GM19395 (cell line): ENCODE measurements at regions not wholly inside any gene's neighbourhood (a gene's known extent, or its start where the extent isn't known, plus 50 kb on each side); places are given as distances from the start of the nearest gene placed in this dataset.
"Not testable (repeated sequence)": the region's sequence is repeated elsewhere in the genome, so short reads cannot be mapped to it uniquely, and the experiment has no call there.

Source experiments
- ATAC-seq: cut with Tn5 transposase; IDR thresholded peaks from one replicate; pipeline ENCODE4 v1.9.1; 2021; ENCODE audit warnings: mild to moderate bottlenecking, moderate library complexity; ENCODE audit not compliant: unreplicated experiment

DNA sequence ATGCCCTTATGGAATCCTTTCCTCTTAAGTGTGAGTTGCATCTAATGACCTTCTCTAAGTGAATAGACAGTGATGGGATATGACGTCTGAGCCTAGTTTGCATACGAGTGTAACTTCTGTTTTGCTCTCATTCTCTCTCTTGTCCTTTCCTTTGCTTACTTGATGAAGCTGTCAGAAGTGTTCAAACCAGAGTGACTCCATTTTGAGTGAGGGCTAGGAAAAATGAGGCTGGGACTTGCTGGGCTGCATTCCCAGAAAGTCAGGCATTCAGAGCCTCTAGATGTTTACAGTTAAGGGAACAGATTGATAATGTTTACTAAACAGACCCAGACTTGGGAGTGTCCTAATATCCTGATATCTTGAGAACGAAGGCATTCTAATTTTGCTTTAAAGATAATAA lies 311.2 kb upstream of the SOX4 start:
- not testable (repeated sequence) for ATAC-seq

DNA sequence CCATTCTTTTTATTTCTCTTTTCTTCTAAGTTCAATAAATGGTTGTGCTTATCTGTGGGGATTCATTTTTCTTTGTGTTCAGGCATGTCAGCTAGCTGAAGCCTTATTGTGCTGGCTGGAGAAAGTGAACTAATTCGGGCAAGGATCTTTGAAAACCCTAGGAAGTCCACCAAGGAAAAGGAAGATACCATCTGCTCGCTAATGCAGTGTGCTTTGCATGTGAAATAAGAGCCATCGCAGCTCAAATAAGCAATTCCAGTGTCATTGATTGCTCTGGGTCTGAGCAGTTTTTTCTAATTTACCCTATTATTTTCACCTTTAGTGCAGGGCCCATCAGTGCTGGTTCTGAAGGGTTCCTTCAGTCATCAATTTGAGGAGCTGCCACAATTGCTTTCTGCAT lies 309.4 kb upstream of the SOX4 start:
- ATAC-seq, result no peak

DNA sequence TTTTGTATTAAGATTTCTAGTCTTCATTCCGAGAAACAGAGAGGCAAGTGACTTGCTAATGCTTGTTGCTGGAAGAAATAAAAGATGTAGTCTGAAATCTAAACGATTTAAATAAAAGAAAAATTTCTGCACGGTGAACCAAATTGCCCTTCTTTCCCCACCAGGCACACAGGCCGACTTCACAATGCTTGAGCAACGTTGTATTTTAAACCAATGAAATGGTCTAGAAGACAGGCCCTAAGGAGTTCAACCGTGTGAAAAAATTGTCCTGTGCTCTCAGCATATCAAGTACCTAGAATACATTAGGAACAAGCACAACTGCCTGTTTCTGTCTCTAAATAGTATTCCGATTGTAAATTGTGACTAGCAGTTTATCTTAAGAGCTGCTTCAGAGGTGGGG lies 308.8 kb upstream of the SOX4 start:
- ATAC-seq, result no peak

DNA sequence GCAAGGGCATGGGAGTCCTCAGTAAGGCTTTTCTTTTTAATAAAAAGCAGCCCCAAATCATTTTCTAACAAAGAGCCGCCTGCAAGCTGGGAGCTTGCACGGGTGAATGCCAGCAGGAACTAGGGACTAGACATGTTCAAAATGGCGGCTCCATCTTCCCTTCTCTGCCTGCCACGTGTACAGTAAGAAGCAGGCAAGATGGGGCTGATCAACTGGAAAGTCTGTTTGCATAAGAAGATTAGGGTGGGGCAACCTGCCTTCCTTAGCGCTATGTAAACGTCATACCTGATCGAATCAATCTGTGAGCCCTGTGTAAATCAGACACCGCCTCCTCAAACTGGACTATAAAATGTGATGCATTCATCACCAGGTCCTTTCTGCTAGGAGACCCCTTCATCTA lies 299.4 kb upstream of the SOX4 start:
- ATAC-seq, result no peak

DNA sequence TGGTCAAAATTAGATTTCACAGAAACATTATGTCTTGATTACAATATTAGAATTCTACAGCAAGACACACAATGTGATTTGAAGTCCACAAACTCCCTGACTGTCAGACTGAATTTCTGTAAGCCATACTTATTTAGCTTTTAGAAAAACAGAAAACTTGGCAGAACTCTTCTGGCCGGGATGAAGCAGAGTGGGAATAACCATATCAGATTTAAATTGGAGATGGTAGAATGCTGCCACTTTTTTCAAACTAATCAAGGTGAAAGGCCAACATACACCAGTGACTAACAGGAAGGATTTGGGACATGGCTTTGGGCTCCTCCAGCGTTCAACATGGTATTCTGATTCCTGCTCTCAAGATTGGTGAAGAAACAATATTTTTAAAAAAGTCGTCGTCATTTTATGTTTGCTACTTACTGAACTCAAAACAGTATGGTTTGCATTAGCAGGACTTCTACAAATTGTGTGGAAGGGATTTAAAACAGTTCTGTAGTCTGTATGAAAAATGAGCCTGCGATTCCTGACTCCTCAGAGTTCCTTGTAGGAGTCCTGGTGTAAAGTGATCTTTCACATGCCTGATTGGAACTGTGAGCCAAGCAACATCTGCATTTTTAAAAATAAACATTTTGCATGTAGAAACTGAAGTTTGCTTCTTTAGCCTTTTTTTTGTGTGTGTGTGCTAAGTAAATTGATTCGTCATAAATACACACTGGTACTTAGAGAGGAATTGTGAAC lies 297.9 kb upstream of the SOX4 start:
- no peak for ATAC-seq

DNA sequence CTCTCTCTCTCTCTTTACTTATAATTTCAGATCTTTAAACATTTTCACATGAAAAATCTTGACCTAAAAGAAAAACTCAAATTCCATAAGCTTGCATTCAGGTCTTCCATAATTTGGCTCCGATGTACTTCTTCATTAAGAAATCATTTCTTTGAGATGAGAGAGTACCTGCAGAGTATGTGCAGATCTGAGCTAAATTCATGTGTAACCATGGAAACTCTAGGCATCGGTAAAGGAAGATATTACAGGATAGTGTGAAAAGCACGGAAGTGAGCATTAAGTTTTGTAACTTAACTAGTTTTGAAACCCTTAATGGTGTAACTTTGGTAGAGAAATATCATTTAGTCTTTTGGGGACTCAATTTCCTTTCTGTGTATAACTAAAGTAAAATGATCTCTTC lies 295.9 kb upstream of the SOX4 start:
- ATAC-seq, result no peak

DNA sequence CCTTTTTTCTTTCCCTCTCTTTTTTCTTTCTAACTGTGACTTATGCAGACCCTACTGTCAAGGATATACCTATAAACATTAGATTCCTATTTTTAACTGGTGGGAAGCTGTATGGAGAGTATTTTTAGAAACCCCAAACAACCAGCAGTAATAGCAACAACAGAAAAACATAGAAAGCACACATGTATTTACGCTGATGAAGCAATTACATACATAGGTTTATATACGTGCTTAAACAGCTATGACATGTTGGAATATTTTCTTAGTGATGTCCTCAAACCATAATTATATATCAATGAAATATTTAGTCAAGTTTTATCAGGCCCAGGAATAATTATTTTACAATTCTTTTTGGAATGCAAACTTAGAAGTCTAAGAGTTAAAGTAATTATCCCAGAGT lies 294.3 kb upstream of the SOX4 start:
- no peak for ATAC-seq

DNA sequence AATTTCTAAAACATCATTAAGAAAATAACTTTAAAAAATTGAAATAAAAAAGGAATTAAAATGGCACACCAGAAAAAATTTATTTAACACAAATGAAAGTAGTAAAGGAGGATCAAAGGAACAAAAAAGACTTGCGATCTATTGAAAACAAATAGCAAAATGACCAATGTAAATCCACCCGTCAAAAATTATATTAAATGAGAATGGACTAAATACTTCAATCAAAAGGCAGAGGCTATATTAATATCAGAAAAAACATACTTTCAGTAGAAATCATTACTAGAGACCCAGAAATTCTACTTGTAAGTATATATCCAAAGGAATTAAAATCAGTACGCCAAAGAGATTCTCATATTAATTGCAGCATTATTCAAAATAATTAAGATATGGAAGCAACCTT lies 293.1 kb upstream of the SOX4 start:
- no peak for ATAC-seq

DNA sequence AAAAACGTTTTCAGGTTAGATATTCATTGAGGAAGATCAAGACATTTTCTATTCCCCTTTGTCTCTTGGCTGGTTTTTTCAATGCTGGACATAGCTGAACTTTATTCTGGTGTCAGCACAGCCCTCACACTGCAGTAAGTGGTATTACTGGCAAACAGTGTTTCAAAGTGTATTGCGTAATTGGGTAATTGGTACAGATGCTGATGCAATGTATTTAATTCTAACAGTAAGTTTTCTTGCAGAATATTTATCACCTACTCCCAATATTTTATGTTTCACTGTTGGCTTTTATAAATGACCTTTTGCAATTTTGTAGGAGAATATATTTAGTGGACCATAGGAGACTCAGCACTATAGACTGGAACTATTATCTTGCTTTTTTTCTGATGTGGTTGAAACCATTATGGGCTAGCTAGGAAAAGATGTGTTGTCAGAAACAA lies 287.6 kb upstream of the SOX4 start:
- no peak for ATAC-seq

DNA sequence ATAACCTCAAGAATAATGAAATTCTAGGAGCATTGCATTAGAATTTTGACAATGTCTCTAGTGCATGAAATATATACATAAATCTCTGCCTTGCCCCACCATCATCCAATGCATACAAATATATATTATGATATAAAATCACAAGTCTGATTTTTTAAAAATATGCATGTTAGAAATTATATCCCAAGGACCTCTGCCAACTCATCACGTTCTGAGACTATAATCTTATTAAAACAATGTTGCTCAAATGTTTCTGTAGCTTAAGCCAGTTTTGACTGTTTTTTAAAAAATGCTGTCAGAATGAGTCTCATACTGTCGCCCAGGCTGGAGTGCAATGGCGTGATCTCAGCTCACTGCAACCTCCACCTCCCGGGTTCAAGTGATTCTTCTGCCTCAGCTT lies 287.0 kb upstream of the SOX4 start:
- ATAC-seq, result no peak

DNA sequence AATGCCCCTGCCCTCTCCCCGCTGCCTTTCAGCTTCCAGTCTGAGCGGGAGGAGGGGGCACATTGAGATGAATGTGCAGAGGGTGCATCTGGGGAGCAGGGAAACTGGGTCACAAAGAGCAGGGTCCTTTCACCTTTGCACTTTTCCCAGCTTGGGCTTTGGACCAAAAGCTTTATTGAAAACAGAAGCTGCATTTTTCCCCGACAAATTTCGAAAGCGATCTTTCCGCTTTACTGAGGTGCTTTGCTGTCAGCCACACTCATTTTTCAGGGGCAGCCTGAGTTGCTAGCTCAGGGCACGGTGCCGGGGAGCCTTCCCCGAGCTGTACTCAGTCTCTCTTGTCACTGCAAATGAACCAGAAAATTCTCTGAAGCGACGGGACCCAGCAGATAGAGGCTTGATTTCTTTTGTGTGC lies 283.7 kb upstream of the SOX4 start:
- no peak for ATAC-seq

DNA sequence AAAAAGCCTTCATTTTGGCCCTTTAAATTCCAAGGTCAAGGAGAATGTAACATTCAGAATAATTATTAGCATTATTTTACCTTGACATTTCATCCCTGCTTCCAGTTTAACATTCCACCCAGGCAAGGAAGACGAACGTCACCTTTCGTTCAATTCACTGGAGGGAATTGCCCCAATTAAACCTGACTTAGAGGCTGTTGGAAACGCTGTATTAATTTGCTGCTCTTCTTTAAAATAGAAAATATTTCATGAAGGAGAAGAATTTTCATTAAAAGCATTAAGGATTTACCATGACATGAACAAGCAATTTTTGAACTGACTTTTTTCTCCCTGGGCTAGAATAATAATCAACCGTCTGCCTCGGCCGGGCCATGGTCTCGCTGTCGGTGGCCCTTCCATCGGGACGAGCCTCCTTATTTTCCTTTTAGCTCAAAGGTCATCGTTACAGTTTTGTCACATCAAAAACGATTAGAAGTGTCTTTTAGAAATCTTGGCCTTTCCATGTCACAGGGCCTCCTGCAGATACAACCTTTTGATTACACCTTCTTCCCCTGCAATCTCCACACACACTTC lies 282.9 kb upstream of the SOX4 start:
- ATAC-seq, result no peak

DNA sequence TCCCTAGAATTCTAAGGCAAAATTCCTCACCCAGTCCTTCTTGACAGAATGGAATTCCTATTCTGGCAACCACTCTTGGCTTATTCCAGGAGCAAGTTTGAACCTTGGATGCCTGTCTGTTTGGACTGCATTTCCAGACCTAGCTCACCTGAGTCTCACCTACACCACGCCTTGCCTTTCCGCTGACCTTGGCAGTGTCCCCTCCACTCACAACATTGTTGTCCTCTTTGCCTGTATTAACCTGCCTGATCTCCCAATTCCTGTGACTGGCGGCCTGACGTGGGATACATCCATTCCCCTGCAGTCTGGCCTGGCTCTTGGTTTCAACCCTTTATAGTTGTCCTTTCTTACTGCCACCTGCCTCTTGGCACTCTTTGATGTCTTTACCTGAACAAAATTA lies 281.4 kb upstream of the SOX4 start:
- ATAC-seq, result no peak

DNA sequence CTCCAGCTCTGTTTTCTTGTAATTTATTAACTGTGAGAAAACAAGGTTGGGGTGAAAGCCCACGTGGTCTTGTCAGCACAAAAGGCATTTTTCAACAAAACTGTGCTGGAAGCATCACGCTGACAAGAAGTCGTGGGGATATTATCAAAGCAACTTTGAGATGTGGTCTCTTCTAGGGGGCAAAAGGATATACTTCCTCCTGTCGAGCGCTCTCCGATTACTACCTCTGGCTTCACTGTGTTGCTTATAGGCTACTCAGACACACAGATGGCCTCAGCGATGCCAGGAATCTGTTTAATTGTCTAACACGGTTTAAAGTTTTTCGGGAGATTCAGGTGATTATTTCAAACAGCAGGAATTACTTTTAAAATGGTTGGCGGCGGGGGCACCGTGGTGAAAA lies 275.9 kb upstream of the SOX4 start:
- ATAC-seq, result no peak

DNA sequence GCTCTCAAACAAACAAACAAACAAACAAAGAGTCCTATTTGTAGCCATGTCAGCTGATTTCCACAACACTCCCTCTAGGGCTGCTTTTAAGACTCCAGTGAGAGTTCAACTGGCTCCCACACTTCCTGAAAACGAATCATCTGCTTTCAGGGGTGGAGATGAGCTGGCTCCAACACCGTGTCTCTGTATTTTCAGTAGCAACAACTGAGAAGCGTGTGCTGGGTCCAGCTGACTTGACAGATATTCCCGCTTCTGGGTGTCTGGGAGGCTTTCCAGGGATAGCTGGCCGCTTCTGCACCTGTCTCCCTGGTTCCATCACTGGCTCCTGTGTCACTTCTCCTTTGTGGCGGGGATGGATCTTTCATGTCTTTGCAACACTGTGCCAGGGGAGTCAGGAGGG lies 272.5 kb upstream of the SOX4 start:
- ATAC-seq, result no peak

DNA sequence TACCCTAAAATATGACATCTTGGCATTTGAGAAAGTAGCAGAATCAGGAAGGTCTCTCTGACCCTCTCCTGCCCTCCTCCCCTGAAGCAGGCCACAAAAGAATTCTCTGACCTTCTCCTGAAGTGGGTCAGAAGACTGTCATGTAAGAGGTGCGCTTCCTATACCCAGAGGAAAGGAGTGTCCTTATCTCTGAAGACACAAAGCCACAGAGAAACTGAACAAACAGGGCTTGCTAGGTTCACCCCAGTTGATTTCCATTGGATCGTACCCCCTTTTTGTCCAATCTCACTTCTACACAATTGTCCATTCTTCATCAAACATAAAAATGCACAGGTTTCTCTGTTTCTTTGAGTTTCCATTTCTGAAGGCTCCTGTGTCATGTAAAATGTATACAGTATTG lies 272.0 kb upstream of the SOX4 start:
- ATAC-seq, result no peak

DNA sequence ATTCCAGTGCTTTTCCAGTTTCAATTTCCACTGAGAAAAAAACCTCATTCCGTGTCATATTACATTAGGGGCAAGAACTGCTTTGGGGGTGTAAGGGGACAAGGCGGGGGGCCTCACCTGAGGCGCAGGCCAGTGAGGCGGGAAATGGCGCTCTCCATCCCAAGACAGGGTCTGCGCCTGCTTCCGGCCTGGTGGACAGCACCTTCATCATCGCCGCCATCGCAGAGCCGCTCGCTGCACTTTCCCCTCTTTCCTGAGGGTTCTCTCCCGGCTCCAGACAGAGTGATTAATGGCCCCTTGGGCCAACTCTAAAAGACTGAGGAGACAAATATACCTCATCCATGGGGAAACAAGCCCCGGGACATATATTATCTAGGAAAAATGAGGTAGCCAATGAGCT lies 270.0 kb upstream of the SOX4 start:
- no peak for ATAC-seq

DNA sequence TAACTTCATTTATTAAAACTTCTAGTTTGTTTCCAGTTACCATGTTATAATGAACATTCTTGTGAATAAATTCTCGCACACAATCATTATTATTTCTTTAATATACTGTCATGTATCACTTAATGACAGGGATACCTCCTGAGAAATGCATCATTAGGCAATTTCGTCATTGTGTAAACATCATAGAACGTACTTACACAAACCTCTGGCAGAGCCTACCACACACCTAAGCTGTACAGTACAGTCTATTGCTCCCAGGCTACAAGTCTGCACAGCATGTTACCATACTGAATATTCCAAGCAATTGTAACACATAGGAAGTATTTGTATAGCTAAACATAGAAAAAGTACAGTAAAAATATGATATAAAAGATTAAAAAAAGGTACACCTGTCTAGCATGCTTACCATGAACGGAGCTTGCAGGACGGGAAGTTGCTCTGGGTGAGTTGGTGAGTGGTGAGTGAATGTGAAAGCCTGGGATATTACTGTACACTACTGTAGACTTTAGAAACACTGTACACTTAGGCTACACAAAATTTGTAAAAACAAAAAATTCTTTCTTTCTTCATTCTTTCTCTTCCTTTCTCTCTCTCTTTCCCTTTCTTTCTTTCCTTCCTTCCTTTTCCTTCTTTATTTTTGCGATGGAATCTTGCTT lies 268.2 kb upstream of the SOX4 start:
- ATAC-seq, result no peak

DNA sequence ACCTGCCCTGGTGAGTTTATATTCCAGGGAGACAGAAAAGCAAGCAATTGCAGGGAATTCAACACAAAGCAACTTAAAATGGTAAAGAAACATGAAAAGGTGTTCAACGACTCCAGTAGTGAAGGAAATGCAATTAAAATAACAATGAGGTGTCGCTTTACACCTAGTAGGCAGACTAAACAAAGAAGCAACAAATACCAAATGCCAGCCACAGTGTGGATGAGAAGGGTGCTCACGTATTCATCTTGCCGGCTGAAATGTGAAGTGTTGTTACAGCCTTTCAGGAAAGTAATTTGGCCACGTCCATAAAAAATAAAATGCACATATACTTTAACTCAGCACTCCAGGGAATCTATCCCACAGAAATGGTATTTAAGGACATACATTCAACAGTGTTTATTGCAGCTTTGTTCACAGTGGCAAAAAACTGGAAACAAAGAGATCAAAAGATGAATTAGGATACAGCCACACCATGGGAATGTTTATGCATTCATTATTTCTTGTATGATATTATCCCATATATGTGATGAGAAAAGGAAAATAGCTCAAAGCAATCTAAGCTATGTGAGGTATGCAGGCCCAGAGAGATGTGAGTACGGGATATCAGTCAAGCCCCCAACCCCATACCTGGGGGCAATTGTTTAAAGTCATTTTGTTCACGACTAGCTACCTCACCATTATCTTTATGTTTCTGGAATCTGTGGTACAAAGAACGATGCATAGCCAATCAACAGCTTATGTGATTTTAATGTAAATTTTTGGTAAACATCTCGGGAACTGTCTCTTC lies 266.0 kb upstream of the SOX4 start:
- no peak for ATAC-seq

DNA sequence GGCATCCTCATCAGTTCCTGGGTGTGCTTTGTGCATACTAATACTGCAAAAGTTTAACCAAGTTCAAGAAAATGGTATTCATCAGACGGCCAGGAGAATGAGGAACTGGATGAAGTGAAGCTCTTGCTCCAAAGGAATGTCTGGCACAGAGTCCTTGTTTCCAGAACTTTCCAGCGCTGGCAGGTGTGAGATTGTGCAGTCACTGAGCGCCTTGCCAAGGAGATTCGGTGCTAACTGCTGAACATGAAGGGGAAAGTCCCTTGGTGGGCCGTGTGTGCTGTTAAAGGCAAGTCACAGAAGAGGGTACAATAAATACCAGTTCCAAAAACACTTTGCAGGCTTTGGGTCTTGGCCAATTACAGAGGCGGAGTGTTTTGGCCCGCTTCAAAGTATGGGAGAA lies 262.3 kb upstream of the SOX4 start:
- ATAC-seq, result no peak

DNA sequence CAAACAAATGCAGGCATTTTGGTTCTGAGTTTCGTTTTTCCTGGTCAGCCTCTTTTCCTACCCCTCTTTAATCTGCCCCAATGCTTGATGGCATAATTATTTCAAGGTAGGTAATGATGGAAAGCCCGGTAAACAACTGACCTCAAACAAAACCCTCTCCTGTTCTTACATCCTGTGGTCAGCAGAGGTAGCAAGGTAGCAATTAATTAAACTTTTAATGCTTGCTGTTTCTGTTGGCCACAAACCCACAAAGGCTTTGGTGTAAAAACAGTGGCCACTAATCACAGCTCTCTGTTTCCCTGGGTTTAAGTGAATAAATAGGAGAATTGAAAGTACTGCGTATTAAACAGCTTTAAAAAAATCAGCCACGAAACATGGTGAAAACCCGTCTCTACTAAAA lies 261.5 kb upstream of the SOX4 start:
- no peak for ATAC-seq

DNA sequence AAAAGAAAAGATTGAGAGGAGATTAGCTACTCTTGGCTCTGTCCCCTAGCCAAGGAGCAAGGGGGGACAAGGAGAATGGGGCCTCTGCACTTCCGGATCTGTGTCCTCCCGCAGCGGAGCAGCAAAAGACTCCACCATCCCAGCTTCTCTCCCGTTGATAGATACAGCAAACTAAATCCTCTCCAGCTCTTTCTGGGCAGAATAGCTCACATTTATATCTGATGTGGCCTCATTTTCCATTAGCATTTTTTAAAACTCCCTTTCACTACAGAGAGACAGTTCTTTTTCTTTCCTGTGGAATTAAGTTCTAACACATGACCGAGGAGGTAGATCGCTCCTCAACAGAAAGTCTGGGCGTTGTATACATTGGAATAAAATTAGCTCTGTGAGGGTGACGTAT lies 260.9 kb upstream of the SOX4 start:
- ATAC-seq, result no peak
